OCI-LY7 (cell line): ENCODE measurements at regions not wholly inside any gene's neighbourhood (a gene's known extent, or its start where the extent isn't known, plus 50 kb on each side); places are given as distances from the start of the nearest gene placed in this dataset.

ENCODE experiments used
- BruUV-seq: library from RNA; stranded (reverse); fragments of 400-500 nt; replicated peaks from 2 replicates; lab custom pipeline; 2021; lab: Mats Ljungman, UMichigan
- CTCF ChIA-PET: fragments of 300-600 bp; sonication (Branson Sonifier 250); formaldehyde crosslinking; loops from one replicate; lab custom pipeline; 2022; ENCODE audit warnings: antibody characterized with exemption; ENCODE audit not compliant: unreplicated experiment; lab: Charles Lee
- POLR2A ChIA-PET: fragments of 300-600 bp; sonication (Branson Sonifier 250); formaldehyde crosslinking; loops from one replicate; lab custom pipeline; 2022; ENCODE audit warnings: antibody characterized with exemption; lab: Charles Lee
- DNase-seq: peaks from one replicate; pipeline ENCODE4 v3.0.0-alpha.2; 2015; ENCODE audit warnings: low spot score
- H2AFZ ChIP-seq: fragments of 200-600 bp; sonication (generic), shearing (Covaris generic); 2 replicates; pipeline ENCODE4 v1.6.1; 2014; ENCODE audit warnings: mild to moderate bottlenecking, antibody characterized with exemption, low read length, moderate library complexity
- H3K27ac ChIP-seq: fragments of 200-600 bp; sonication (generic); 2 replicates; pipeline ENCODE4 v1.5.1; 2014; ENCODE audit warnings: mixed run types, low read depth, mild to moderate bottlenecking, moderate library complexity, low read length, inconsistent platforms; ENCODE audit not compliant: poor library complexity, severe bottlenecking
- H3K36me3 ChIP-seq: fragments of 200-600 bp; sonication (generic); 2 replicates; pipeline ENCODE4 v1.6.1; 2014; ENCODE audit warnings: mild to moderate bottlenecking, antibody characterized with exemption, low read length, moderate library complexity, mixed read lengths; ENCODE audit not compliant: insufficient read depth
- H3K4me1 ChIP-seq: fragments of 200-600 bp; sonication (generic); 2 replicates; pipeline ENCODE4 v1.5.1; 2014; ENCODE audit warnings: mild to moderate bottlenecking, low read length; ENCODE audit not compliant: insufficient read depth, poor library complexity, severe bottlenecking
- H3K4me2 ChIP-seq: fragments of 200-600 bp; sonication (generic); 2 replicates; pipeline ENCODE4 v1.6.1; 2014; ENCODE audit warnings: mild to moderate bottlenecking, low read length
- H3K4me3 ChIP-seq: fragments of 200-600 bp; sonication (generic); 2 replicates; pipeline ENCODE4 v1.5.1; 2014; ENCODE audit warnings: mild to moderate bottlenecking, low read depth, low read length; ENCODE audit not compliant: poor library complexity, severe bottlenecking
- H3K79me2 ChIP-seq: fragments of 200-600 bp; sonication (generic); 2 replicates; pipeline ENCODE4 v1.6.1; 2016; ENCODE audit warnings: low read depth, mild to moderate bottlenecking, low read length, moderate library complexity, mixed read lengths; ENCODE audit not compliant: insufficient read depth
- H3K9me2 ChIP-seq: fragments of 200-600 bp; sonication (generic); 2 replicates; pipeline ENCODE4 v1.6.1; 2016; ENCODE audit warnings: mild to moderate bottlenecking, low read length, mixed read lengths; ENCODE audit not compliant: insufficient read depth
- H3K9me3 ChIP-seq: fragments of 200-600 bp; sonication (generic); 2 replicates; pipeline ENCODE4 v1.6.1; 2014; ENCODE audit warnings: mild to moderate bottlenecking, mixed run types, low read length, mixed read lengths
- H4K20me1 ChIP-seq: fragments of 200-600 bp; sonication (generic); 2 replicates; pipeline ENCODE4 v1.6.1; 2014; ENCODE audit warnings: mild to moderate bottlenecking, antibody characterized with exemption, low read length, moderate library complexity, mixed read lengths; ENCODE audit not compliant: insufficient read depth
- EZH2phosphoT487 ChIP-seq: fragments of 200-600 bp; sonication (generic); IDR thresholded peaks from 2 replicates; pipeline ENCODE4 v1.6.1; 2018; ENCODE audit warnings: low read depth, borderline replicate concordance, mild to moderate bottlenecking, mixed run types, antibody characterized with exemption, low read length, moderate library complexity, mixed read lengths
- intact Hi-C: fragments of 100-400 bp; cut with micrococcal nuclease; formaldehyde crosslinking; loops from one replicate; pipeline ENCODE4 v1.10.0; 2022; ENCODE audit not compliant: unreplicated experiment
- TF ChIP-seq, protein P1 (sequence below): fragments of 200-600 bp; sonication (generic); conservative IDR thresholded peaks from 2 replicates; pipeline ENCODE4 v1.5.1; 2014; ENCODE audit warnings: mild to moderate bottlenecking, antibody characterized with exemption, low read length, moderate library complexity, mixed read lengths

DNA sequence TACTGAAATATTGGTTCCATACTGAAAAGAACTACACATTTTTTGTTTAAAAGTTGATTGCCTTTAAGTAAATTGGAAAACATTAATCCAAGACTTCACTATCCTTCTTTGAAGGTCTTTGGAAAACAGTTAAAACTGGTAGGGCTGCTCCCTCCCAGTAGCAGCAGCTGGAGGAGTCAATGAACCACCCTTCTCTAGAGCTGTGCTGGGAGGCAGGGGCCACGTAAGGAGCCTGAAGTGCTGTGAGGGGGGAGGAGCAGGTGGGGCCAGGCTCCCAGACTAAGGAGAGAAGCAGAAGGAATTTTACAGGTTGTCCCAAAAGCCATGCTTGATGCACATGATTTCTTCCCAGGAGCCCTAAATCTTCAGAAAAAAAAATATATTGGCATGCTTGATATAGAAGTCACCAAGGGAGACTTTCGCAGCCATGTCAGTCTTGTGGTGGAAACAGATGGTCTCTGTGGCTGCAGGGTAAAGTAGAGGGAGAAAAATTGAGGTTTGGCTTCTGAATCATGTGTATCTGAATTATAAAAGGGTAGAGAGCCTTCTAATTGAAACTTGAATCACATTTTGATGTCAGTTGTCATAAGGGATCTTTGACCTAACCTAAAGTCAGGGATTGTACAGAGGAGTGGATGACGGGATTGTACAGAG is 673.2 kb upstream of the FRG1 start:
- no TSS peak for BruUV-seq
- POLR2A ChIA-PET = no interaction called here

DNA sequence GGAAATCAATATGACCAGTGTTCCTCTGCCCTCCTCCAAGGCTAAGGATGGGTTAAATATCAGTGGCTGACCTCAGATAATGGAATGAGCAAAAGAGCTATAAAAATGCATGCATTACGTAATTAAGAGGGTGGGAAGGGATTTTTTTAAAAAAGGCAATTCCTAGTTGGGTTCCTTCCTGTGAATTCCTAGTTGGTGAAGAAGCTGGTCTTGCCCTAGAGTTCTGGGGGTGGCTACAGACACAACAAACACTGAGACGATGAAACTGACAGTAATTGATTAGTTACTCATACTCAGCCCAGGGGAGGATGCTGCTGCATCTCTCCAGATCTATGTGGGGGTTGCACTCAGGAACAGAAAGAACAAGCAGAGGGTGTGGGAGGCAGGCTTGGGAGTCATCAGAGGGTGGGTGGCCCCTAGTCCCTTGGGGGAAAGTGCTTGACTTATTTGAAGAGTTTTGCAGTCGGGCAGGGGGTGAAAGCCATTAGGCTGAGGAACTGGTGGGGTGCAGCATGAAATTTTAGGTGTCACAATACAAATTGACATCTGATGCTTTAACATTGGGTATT is 662.0 kb upstream of the FRG1 start:
- Histone ChIP-seq H3K4me3 (no peak overlapping the region), H3K9me3 (no peaks in the 10 kb centered on the region), H3K27ac (no peak overlapping the region), H3K9me2 (no peaks in the 10 kb centered on the region), H3K4me2 (no peak overlapping the region), H4K20me1 (no peaks in the 10 kb centered on the region), H3K4me1 (no peaks in the 10 kb centered on the region), H3K36me3 (no peaks in the 10 kb centered on the region), H3K79me2 (no peaks in the 10 kb centered on the region), H2AFZ (no peak overlapping the region)
- intact Hi-C loops = no loop called here
- BruUV-seq = no TSS peak
- ChIA-PET CTCF (no interaction called here), POLR2A (no interaction called here)
- TF ChIP-seq, protein P1, sequence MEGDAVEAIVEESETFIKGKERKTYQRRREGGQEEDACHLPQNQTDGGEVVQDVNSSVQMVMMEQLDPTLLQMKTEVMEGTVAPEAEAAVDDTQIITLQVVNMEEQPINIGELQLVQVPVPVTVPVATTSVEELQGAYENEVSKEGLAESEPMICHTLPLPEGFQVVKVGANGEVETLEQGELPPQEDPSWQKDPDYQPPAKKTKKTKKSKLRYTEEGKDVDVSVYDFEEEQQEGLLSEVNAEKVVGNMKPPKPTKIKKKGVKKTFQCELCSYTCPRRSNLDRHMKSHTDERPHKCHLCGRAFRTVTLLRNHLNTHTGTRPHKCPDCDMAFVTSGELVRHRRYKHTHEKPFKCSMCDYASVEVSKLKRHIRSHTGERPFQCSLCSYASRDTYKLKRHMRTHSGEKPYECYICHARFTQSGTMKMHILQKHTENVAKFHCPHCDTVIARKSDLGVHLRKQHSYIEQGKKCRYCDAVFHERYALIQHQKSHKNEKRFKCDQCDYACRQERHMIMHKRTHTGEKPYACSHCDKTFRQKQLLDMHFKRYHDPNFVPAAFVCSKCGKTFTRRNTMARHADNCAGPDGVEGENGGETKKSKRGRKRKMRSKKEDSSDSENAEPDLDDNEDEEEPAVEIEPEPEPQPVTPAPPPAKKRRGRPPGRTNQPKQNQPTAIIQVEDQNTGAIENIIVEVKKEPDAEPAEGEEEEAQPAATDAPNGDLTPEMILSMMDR = no peak
- no peak for TF ChIP-seq EZH2phosphoT487
- DNase-seq = no peak

More for the DNA sequence above, 673.2 kb upstream of the FRG1 start:
- Histone ChIP-seq H3K9me3 (no peaks in the 10 kb centered on the region), H3K27ac (no peak overlapping the region), H4K20me1 (no peaks in the 10 kb centered on the region), H3K79me2 (no peaks in the 10 kb centered on the region), H3K4me3 (no peak overlapping the region), H3K36me3 (no peaks in the 10 kb centered on the region), H3K4me1 (no peaks in the 10 kb centered on the region), H3K9me2 (no peaks in the 10 kb centered on the region), H3K4me2 (no peak overlapping the region), H2AFZ (no peak overlapping the region)
- TF ChIP-seq EZH2phosphoT487 = no peak
- TF ChIP-seq, protein P1 = no peak
- no peak for DNase-seq
- CTCF ChIA-PET = no interaction called here
- intact Hi-C loops = no loop called here

DNA sequence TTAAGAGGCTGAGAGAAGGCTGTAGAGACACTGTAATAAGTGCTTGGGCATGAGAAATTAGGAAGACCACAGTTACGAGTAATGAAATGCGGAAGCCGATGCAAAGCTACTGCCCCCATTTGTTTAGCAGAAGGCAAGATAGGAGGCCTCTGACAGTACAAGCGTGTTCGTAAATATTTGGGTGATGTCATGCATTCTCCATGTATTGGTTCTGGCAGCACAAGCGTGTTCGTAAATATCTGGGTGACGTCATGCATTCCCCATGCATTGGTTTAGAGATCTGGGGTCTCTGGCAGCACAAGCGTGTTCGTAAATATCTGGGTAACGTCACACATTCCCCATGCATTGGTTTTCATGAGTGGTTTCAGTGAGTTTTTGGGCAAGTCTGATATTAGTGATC is 661.5 kb upstream of the FRG1 start:
- no peak overlapping the region for H3K27ac ChIP-seq

More for the DNA sequence above, 661.5 kb upstream of the FRG1 start:
- no peaks in the 10 kb centered on the region for H3K9me3 ChIP-seq
- H2AFZ ChIP-seq = no peak overlapping the region
- no peaks in the 10 kb centered on the region for H3K4me1 ChIP-seq
- no peaks in the 10 kb centered on the region for H3K36me3 ChIP-seq
- POLR2A ChIA-PET = no interaction called here
- H3K9me2 ChIP-seq = no peaks in the 10 kb centered on the region
- H3K4me2 ChIP-seq = no peak overlapping the region
- no TSS peak for BruUV-seq
- no peak overlapping the region for H3K4me3 ChIP-seq
- H4K20me1 ChIP-seq = no peaks in the 10 kb centered on the region
- TF ChIP-seq, protein P1 = no peak
- no peak for TF ChIP-seq EZH2phosphoT487
- intact Hi-C loops = no loop called here
- CTCF ChIA-PET = no interaction called here
- H3K79me2 ChIP-seq = no peaks in the 10 kb centered on the region
- no peak for DNase-seq
